PC-3 (cell line): ENCODE measurements at regions not wholly inside any gene's neighbourhood (a gene's known extent, or its start where the extent isn't known, plus 50 kb on each side); places are given as distances from the start of the nearest gene placed in this dataset.

Experiments
- ATAC-seq: fragments of 200-7000 bp; cut with Tn5 transposase; 2 replicates; pipeline ENCODE4 v1.9.1; 2020; ENCODE audit warnings: mild to moderate bottlenecking, moderate library complexity
- BruUV-seq: library from RNA; stranded (reverse); fragments of 400-500 nt; replicated peaks from 2 replicates; lab custom pipeline; 2021; lab: Mats Ljungman, UMichigan
- CTCF ChIA-PET: fragments of 300-600 bp; sonication (Branson Sonifier 250); formaldehyde crosslinking; loops from one replicate; lab custom pipeline; 2022; ENCODE audit warnings: antibody characterized with exemption; lab: Charles Lee
- POLR2A ChIA-PET: fragments of 300-600 bp; sonication (Branson Sonifier 250); formaldehyde crosslinking; loops from one replicate; lab custom pipeline; 2022; ENCODE audit warnings: antibody characterized with exemption; ENCODE audit not compliant: unreplicated experiment; lab: Charles Lee
- DNase-seq: peaks from one replicate; pipeline ENCODE4 v3.0.0-alpha.2; 2015
- H2AFZ ChIP-seq: fragments of 300-600 bp; sonication (generic); 2 replicates; pipeline ENCODE4 v1.6.0; 2016; ENCODE audit warnings: antibody characterized with exemption, low read length
- H3F3A ChIP-seq: fragments of 300-600 bp; sonication (generic); one replicate; pipeline ENCODE4 v1.6.0; 2017; ENCODE audit warnings: antibody characterized with exemption, low read length, control low read depth, mild to moderate bottlenecking; ENCODE audit not compliant: unreplicated experiment
- H3K27ac ChIP-seq: fragments of 300-600 bp; sonication (generic); 2 replicates; pipeline ENCODE4 v1.5.1; 2016; ENCODE audit warnings: mild to moderate bottlenecking, low read length
- H3K27me3 ChIP-seq: fragments of 300-600 bp; sonication (generic); 2 replicates; pipeline ENCODE4 v1.6.1; 2016; ENCODE audit warnings: low read length, mixed read lengths
- H3K36me3 ChIP-seq: fragments of 300-600 bp; sonication (generic); 2 replicates; pipeline ENCODE4 v1.6.1; 2016; ENCODE audit warnings: low read depth, mixed run types, low read length, mixed read lengths
- H3K4me1 ChIP-seq: fragments of 300-600 bp; sonication (generic); 2 replicates; pipeline ENCODE4 v1.5.1; 2016; ENCODE audit warnings: low read length; ENCODE audit not compliant: insufficient read depth
- H3K4me2 ChIP-seq: fragments of 300-600 bp; sonication (generic); 2 replicates; pipeline ENCODE4 v1.6.0; 2016; ENCODE audit warnings: low read length
- H3K4me3 ChIP-seq: fragments of 300-600 bp; sonication (generic); 2 replicates; pipeline ENCODE4 v1.5.1; 2016; ENCODE audit warnings: mild to moderate bottlenecking, low read length, mixed read lengths
- H3K79me2 ChIP-seq: fragments of 300-600 bp; sonication (generic); 2 replicates; pipeline ENCODE4 v1.6.1; 2017; ENCODE audit warnings: low read length, mixed read lengths
- H3K9ac ChIP-seq: fragments of 300-600 bp; sonication (generic); 2 replicates; pipeline ENCODE4 v1.6.0; 2016; ENCODE audit warnings: mild to moderate bottlenecking, low read length
- H3K9me2 ChIP-seq: fragments of 300-600 bp; sonication (generic); replicated peaks from 2 replicates; pipeline ENCODE4 v1.6.1; 2016; ENCODE audit warnings: mixed run types, low read length, mixed read lengths
- H3K9me3 ChIP-seq: fragments of 300-600 bp; sonication (generic); 2 replicates; pipeline ENCODE4 v1.6.1; 2016; ENCODE audit warnings: low read length, mixed read lengths
- H4K20me1 ChIP-seq: fragments of 300-600 bp; sonication (generic); 2 replicates; pipeline ENCODE4 v1.6.1; 2016; ENCODE audit warnings: low read length, mixed read lengths
- CTCF ChIP-seq: fragments of 300-600 bp; sonication (generic); conservative IDR thresholded peaks from 2 replicates; pipeline ENCODE4 v1.5.1; 2017; ENCODE audit warnings: antibody characterized with exemption, low read depth, mild to moderate bottlenecking, low read length
- EZH2 ChIP-seq: fragments of 300-600 bp; sonication (generic); IDR thresholded peaks from one replicate; pipeline ENCODE4 v1.6.1; 2017; ENCODE audit warnings: antibody characterized with exemption, mild to moderate bottlenecking, low read length; ENCODE audit not compliant: unreplicated experiment
- EZH2phosphoT487 ChIP-seq: fragments of 300-600 bp; sonication (generic); IDR thresholded peaks from 2 replicates; pipeline ENCODE4 v1.6.1; 2018; ENCODE audit warnings: mild to moderate bottlenecking, antibody characterized with exemption, low read length, borderline replicate concordance
- intact Hi-C: fragments of 100-400 bp; cut with micrococcal nuclease; formaldehyde crosslinking; loops from 2 replicates; pipeline ENCODE4 v1.9.0; 2023

- BruUV-seq, result no TSS peak
- no peaks in the 10 kb centered on the region for H3K79me2 ChIP-seq
Observed at GRCh38 chr9:88898039-88898720, 93.1 kb upstream of the S1PR3 start.

GRCh38 chr9:88905506-88905905 is 85.8 kb upstream of the S1PR3 start:
- ChIA-PET CTCF (interaction anchor here (0.5 kb wide), 1 partner anchor 233 kb away, joined by 3 read pairs; no protein-coding TSS in a partner anchor), POLR2A (no interaction called here)
- Histone ChIP-seq H3F3A (no peaks in the 10 kb centered on the region), H2AFZ (no peak overlapping the region), H3K9me3 (no peaks in the 10 kb centered on the region), H3K9me2 (no peaks in the 10 kb centered on the region), H3K4me1 (no peaks in the 10 kb centered on the region), H3K79me2 (no peaks in the 10 kb centered on the region), H3K9ac (no peak overlapping the region), H3K4me2 (no peak overlapping the region), H3K27ac (no peak overlapping the region), H3K4me3 (no peak overlapping the region), H3K36me3 (no peaks in the 10 kb centered on the region), H3K27me3 (no peaks in the 10 kb centered on the region), H4K20me1 (no peaks in the 10 kb centered on the region)
- ATAC-seq (no peak), DNase-seq (no peak)
- BruUV-seq, result no TSS peak
- TF ChIP-seq EZH2 (no peak), CTCF (no peak), EZH2phosphoT487 (no peak)
- intact Hi-C loops, result no loop called here

More at GRCh38 chr9:88898039-88898720, 93.1 kb upstream of the S1PR3 start:
- no peak for TF ChIP-seq EZH2phosphoT487
- no peak for DNase-seq
- intact Hi-C loops, result no loop called here
- Histone ChIP-seq H3K4me1 (no peaks in the 10 kb centered on the region), H3F3A (no peaks in the 10 kb centered on the region), H3K9ac (no peak overlapping the region), H3K4me2 (no peak overlapping the region), H3K27me3 (no peaks in the 10 kb centered on the region), H3K4me3 (no peak overlapping the region), H3K36me3 (no peaks in the 10 kb centered on the region), H3K9me3 (no peaks in the 10 kb centered on the region), H3K27ac (no peak overlapping the region), H4K20me1 (no peaks in the 10 kb centered on the region), H3K9me2 (no peaks in the 10 kb centered on the region), H2AFZ (no peak overlapping the region)
- no peak for ATAC-seq
- ChIA-PET POLR2A (no interaction called here), CTCF (no interaction called here)

DNA sequence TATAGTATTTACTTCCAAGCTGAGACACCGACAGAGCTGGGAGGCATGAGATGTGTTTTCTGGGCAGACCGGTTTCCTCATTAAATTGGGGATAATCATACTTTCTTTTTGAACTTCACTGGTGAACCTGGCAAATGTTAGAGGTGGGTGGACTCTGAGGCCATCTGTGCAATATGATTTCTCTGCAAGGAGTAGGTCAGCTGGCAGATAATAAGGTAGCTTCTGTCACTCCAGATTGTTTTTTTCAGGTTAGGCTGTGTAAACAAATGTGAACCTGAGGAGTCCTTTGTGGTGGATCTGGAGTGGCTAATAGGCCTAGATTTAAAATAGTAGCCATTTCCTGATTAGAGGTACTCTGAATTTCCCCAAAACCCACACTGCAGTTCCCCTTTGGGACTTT is 75.4 kb upstream of the S1PR3 start:
- no peak overlapping the region for H2AFZ ChIP-seq
- ChIA-PET POLR2A (no interaction called here), CTCF (no interaction called here)
- no peak overlapping the region for H3K4me2 ChIP-seq
- intact Hi-C loops, result no loop called here
- H3K9me2 ChIP-seq, result no peaks in the 10 kb centered on the region
- no TSS peak for BruUV-seq
- no peaks in the 10 kb centered on the region for H3K36me3 ChIP-seq
- no peaks in the 10 kb centered on the region for H3K4me1 ChIP-seq
- H3K79me2 ChIP-seq, result no peaks in the 10 kb centered on the region
- no peaks in the 10 kb centered on the region for H3K9me3 ChIP-seq
- H3K27ac ChIP-seq, result no peak overlapping the region
- DNase-seq, result no peak
- H3K27me3 ChIP-seq, result no peaks in the 10 kb centered on the region
- TF ChIP-seq EZH2, result no peak
- no peak for TF ChIP-seq EZH2phosphoT487
- no peak for TF ChIP-seq CTCF
- H3K4me3 ChIP-seq, result no peak overlapping the region
- H3K9ac ChIP-seq, result no peak overlapping the region
- no peaks in the 10 kb centered on the region for H4K20me1 ChIP-seq
- H3F3A ChIP-seq, result no peaks in the 10 kb centered on the region
- no peak for ATAC-seq
